BE2C (cell line): ENCODE measurements at regions not wholly inside any gene's neighbourhood (a gene's known extent, or its start where the extent isn't known, plus 50 kb on each side); places are given as distances from the start of the nearest gene placed in this dataset.

Source experiments
- DNase-seq: peaks from one replicate; pipeline ENCODE4 v3.0.0-alpha.2; 2020
- H3K27me3 ChIP-seq: fragments of 250-450 bp; sonication (Bioruptor Pico); 2 replicates; pipeline ENCODE4 v1.5.1; 2020; ENCODE audit warnings: mild to moderate bottlenecking
- H3K36me3 ChIP-seq: fragments of 250-450 bp; sonication (Bioruptor Pico); 2 replicates; pipeline ENCODE4 v1.5.1; 2020; ENCODE audit warnings: mild to moderate bottlenecking
- H3K4me1 ChIP-seq: fragments of 250-450 bp; sonication (Bioruptor Pico); 2 replicates; pipeline ENCODE4 v1.5.1; 2020
- H3K4me3 ChIP-seq: 2 replicates; pipeline ENCODE4 v1.5.1; 2011; ENCODE audit warnings: low read depth, low read length
- H3K9me3 ChIP-seq: fragments of 250-450 bp; sonication (Bioruptor Pico); 2 replicates; pipeline ENCODE4 v1.5.1; 2020
- TF ChIP-seq, protein P1 (sequence below): IDR thresholded peaks from 2 replicates; pipeline ENCODE4 v1.5.1; 2012; ENCODE audit warnings: mild to moderate bottlenecking, low read depth, low read length

- no peaks in the 10 kb centered on the region for H3K9me3 ChIP-seq
- TF ChIP-seq, protein P1, sequence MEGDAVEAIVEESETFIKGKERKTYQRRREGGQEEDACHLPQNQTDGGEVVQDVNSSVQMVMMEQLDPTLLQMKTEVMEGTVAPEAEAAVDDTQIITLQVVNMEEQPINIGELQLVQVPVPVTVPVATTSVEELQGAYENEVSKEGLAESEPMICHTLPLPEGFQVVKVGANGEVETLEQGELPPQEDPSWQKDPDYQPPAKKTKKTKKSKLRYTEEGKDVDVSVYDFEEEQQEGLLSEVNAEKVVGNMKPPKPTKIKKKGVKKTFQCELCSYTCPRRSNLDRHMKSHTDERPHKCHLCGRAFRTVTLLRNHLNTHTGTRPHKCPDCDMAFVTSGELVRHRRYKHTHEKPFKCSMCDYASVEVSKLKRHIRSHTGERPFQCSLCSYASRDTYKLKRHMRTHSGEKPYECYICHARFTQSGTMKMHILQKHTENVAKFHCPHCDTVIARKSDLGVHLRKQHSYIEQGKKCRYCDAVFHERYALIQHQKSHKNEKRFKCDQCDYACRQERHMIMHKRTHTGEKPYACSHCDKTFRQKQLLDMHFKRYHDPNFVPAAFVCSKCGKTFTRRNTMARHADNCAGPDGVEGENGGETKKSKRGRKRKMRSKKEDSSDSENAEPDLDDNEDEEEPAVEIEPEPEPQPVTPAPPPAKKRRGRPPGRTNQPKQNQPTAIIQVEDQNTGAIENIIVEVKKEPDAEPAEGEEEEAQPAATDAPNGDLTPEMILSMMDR = no peak
- H3K27me3 ChIP-seq = no peaks in the 10 kb centered on the region
- no peaks in the 10 kb centered on the region for H3K36me3 ChIP-seq
- no peak for DNase-seq
- H3K4me3 ChIP-seq = no peak overlapping the region
- H3K4me1 ChIP-seq = no peaks in the 10 kb centered on the region
Observed at GRCh38 chr4:124590480-124590879, 122.1 kb downstream of the ANKRD50 start.

- Histone ChIP-seq H3K36me3 (no peaks in the 10 kb centered on the region), H3K4me3 (no peak overlapping the region), H3K9me3 (no peaks in the 10 kb centered on the region), H3K27me3 (no peaks in the 10 kb centered on the region), H3K4me1 (no peaks in the 10 kb centered on the region)
- TF ChIP-seq, protein P1 = no peak
- no peak for DNase-seq
Observed at GRCh38 chr4:124591637-124592036, 120.9 kb downstream of the ANKRD50 start.

DNA sequence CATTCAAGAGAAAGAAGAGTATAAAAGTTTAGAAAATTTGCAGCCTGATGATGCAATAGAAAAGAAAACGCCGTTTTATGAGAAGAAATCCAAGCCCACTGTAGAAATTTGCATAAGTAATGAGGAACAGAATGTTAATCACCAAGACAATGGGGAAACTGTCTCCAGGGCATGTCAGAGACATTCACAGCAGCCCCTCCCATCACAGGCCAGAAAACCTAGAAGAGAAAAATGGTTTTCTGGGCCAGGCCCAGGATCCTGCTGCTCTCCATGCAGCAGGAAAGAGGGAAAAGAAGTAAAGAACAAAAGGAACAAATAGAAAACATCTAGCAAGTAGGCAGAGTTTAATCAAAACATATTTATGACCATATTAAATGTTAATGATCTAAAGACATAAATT, 119.0 kb downstream of the ANKRD50 start:
- H3K27me3 ChIP-seq = no peaks in the 10 kb centered on the region

DNA sequence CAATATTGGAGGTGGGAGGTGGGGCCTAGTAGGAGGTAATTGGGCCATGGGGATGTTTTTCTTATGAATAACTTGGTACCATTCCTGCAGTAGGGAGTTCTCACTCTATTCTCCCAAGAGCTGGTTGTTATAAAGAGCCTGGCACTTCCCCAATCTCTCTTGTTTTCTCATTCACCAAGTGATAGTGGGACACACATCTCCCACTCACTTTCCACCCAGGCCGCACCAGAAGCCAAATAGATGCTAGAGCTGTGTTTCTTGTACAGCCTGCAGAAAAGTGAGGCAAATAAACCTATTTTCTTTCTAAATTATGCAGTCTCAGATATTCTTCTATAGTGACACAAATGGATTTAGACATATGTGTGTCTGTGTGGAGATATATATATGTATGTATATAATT, 117.6 kb downstream of the ANKRD50 start:
- no peak for DNase-seq
- H3K27me3 ChIP-seq = no peaks in the 10 kb centered on the region
- TF ChIP-seq, protein P1 = no peak
- H3K4me3 ChIP-seq = no peak overlapping the region
- no peaks in the 10 kb centered on the region for H3K36me3 ChIP-seq
- H3K4me1 ChIP-seq = no peaks in the 10 kb centered on the region
- no peaks in the 10 kb centered on the region for H3K9me3 ChIP-seq

More for the DNA sequence above, 119.0 kb downstream of the ANKRD50 start:
- DNase-seq = no peak
- TF ChIP-seq, protein P1 = no peak
- H3K4me3 ChIP-seq = no peak overlapping the region
- no peaks in the 10 kb centered on the region for H3K9me3 ChIP-seq
- no peaks in the 10 kb centered on the region for H3K36me3 ChIP-seq
- no peaks in the 10 kb centered on the region for H3K4me1 ChIP-seq

DNA sequence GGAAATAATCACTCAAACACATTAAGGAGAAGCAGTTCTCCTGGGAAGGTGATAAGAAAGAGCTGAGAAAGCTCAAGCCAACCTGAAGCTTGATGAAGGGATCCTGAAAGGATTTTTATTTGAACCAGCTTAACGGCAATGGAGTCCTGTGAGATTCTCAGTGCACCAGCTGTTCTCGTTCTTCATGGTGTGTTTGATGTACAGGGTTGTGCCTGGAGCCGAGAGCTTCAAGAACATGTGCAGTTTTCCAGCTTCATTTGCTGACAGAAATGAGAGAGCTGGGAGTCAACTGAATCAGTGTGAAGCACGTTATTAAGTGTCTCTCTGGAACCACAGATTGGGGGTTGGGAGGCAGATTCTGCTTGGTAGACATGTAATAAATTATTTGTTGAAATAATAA, 115.7 kb downstream of the ANKRD50 start:
- no peak for DNase-seq

GRCh38 chr4:124610211-124610610, 102.3 kb downstream of the ANKRD50 start:
- TF ChIP-seq, protein P1 = no peak
- DNase-seq = no peak
- Histone ChIP-seq H3K4me1 (no peaks in the 10 kb centered on the region), H3K4me3 (no peak overlapping the region), H3K27me3 (no peaks in the 10 kb centered on the region), H3K9me3 (no peaks in the 10 kb centered on the region), H3K36me3 (no peaks in the 10 kb centered on the region)

More for the DNA sequence above, 115.7 kb downstream of the ANKRD50 start:
- Histone ChIP-seq H3K36me3 (no peaks in the 10 kb centered on the region), H3K27me3 (no peaks in the 10 kb centered on the region), H3K4me1 (no peaks in the 10 kb centered on the region), H3K9me3 (no peaks in the 10 kb centered on the region), H3K4me3 (no peak overlapping the region)
- TF ChIP-seq, protein P1 = no peak
